ENCODE measurements at regions not wholly inside any gene's neighbourhood (a gene's known extent, or its start where the extent isn't known, plus 50 kb on each side); places are given as distances from the start of the nearest gene placed in this dataset.

DNA sequence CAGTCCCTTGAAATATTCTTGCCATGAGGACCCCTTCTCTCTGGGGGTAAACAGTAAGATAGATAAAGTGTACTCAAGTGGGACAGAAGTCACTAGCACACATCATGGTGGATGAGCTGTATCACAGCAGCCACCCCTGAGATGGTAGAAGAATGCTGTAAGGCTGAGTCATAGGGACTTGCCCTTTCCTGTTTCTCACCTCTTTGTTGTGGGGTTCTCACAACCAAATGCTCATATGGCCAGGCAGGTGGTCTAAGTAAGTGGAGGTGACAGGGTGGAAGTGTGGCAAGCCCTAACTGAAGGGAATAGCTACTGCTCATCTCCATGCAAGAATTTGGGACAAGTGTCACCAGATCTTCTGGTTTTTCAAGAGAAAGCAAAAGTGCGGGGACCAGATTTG is 202.7 kb upstream of the SLC14A2 start:
- no peak for TF ChIP-seq GATA2 (IDR thresholded peaks at IDR 0.05; ENCODE audit: low read depth, low read length)
- no peak for TF ChIP-seq GATA3 (IDR thresholded peaks at IDR 0.05; ENCODE audit: low read depth, low read length)
